ENCODE measurements at regions not wholly inside any gene's neighbourhood (a gene's known extent, or its start where the extent isn't known, plus 50 kb on each side); places are given as distances from the start of the nearest gene placed in this dataset.

DNA sequence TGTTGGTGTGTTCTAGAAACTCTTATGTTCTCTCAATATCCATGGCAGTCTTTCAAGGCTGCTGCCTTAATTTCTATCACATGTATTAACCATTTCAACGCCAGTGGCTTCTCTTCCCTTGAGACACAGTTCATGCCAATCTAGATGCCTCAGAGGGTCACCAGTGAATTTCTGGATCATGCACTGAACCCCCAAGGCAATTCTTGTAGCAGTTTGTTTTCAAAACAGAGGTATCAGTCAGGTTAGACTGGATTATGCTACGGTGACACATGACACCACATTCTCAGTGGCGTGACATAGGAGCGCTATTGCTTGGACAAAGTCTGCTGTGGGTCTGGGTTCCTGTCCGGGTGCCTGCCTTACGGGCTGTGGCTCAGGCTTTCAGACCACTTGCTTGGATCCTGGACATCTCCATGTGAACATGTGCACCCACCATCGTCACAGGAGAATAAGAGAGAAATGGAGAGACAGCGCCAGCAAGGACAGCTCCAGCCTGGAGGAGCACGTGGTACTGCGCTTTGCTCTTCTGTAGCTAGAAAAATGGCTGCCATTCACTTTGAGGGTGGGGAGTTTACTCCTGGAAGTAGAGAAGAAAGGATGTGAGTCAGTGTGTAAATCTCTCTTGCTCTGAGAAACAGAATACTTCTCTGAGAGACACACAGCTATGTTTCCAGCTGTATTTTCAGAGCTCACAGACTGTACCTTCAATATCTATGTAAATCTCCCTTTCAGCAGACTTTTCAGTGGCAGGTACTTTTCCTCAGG lies 329.3 kb upstream of the ADCY2 start:
- Histone ChIP-seq H3K9me3 (ENCODE audit: control insufficient read depth in 2 of 2, insufficient read depth in 1 of 2, low read length in 1 of 2) (no peaks in the 10 kb centered on the region), H3K27ac (ENCODE audit: low read depth in 1 of 2, low read length in 1 of 2) (no peak overlapping the region), H3K36me3 (ENCODE audit: control insufficient read depth in 2 of 2, insufficient read depth in 2 of 2, low read length in 1 of 2) (no peaks in the 10 kb centered on the region), H3K4me1 (ENCODE audit: control insufficient read depth in 2 of 2, insufficient read depth in 2 of 2, low read length in 2 of 2) (no peaks in the 10 kb centered on the region), H3K27me3 (ENCODE audit: control insufficient read depth in 2 of 2, insufficient read depth in 1 of 2, low read length in 1 of 2) (no peaks in the 10 kb centered on the region), H3K4me3 (ENCODE audit: low read length in 2 of 2) (no peak overlapping the region)
- no peak for DNase-seq (ENCODE audit: low read depth in 6 of 9, low spot score in 9 of 9)
- WGBS: 94% methylated on average over 10 of the region's 10 CpGs

DNA sequence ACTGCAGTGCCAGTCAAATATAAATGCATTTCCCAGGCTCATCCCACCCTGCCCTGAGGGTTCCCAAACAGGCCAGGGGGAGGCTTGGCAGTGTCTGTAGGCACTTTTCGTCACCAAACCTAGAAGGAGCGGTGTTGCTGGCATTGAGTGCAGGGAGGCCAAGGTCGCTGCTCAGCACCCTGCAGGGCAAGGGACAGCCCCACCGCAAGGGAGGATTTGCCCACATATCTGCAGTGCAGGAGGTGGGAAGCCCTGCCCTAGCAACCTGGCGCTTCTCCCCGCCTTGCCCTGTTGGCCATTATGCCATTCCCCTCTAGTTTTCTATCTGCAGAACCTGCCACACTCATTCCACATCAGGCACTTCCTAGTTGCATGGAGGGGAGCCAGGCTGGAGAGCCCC lies 327.8 kb upstream of the ADCY2 start:
- Histone ChIP-seq H3K9me3 (ENCODE audit: control insufficient read depth in 2 of 2, insufficient read depth in 1 of 2, low read length in 1 of 2) (no peaks in the 10 kb centered on the region), H3K36me3 (ENCODE audit: control insufficient read depth in 2 of 2, insufficient read depth in 2 of 2, low read length in 1 of 2) (no peaks in the 10 kb centered on the region), H3K4me3 (ENCODE audit: low read length in 2 of 2) (no peak overlapping the region), H3K27ac (ENCODE audit: low read depth in 1 of 2, low read length in 1 of 2) (no peak overlapping the region), H3K4me1 (ENCODE audit: control insufficient read depth in 2 of 2, insufficient read depth in 2 of 2, low read length in 2 of 2) (no peaks in the 10 kb centered on the region), H3K27me3 (ENCODE audit: control insufficient read depth in 2 of 2, insufficient read depth in 1 of 2, low read length in 1 of 2) (no peaks in the 10 kb centered on the region)
- DNase-seq (ENCODE audit: low read depth in 6 of 9, low spot score in 9 of 9): no peak
- 94% methylated on average over 6 of the region's 6 CpGs for WGBS

- Histone ChIP-seq H3K4me3 (ENCODE audit: low read length in 2 of 2) (no peak overlapping the region), H3K27me3 (ENCODE audit: control insufficient read depth in 2 of 2, insufficient read depth in 1 of 2, low read length in 1 of 2) (no peaks in the 10 kb centered on the region), H3K9me3 (ENCODE audit: control insufficient read depth in 2 of 2, insufficient read depth in 1 of 2, low read length in 1 of 2) (no peaks in the 10 kb centered on the region), H3K4me1 (ENCODE audit: control insufficient read depth in 2 of 2, insufficient read depth in 2 of 2, low read length in 2 of 2) (no peaks in the 10 kb centered on the region), H3K27ac (ENCODE audit: low read depth in 1 of 2, low read length in 1 of 2) (no peak overlapping the region), H3K36me3 (ENCODE audit: control insufficient read depth in 2 of 2, insufficient read depth in 2 of 2, low read length in 1 of 2) (no peaks in the 10 kb centered on the region)
- DNase-seq (ENCODE audit: low read depth in 6 of 9, low spot score in 9 of 9): no peak
- WGBS: 94% methylated on average over 5 of the region's 5 CpGs
Measured at GRCh38 chr5:7068899-7069298, 327.0 kb upstream of the ADCY2 start.

GRCh38 chr5:7072188-7072587 lies 323.8 kb upstream of the ADCY2 start:
- DNase-seq (ENCODE audit: low read depth in 6 of 9, low spot score in 9 of 9): no peak
- Histone ChIP-seq H3K27ac (ENCODE audit: low read depth in 1 of 2, low read length in 1 of 2) (no peak overlapping the region), H3K9me3 (ENCODE audit: control insufficient read depth in 2 of 2, insufficient read depth in 1 of 2, low read length in 1 of 2) (no peaks in the 10 kb centered on the region), H3K4me3 (ENCODE audit: low read length in 2 of 2) (no peak overlapping the region), H3K4me1 (ENCODE audit: control insufficient read depth in 2 of 2, insufficient read depth in 2 of 2, low read length in 2 of 2) (no peaks in the 10 kb centered on the region), H3K36me3 (ENCODE audit: control insufficient read depth in 2 of 2, insufficient read depth in 2 of 2, low read length in 1 of 2) (no peaks in the 10 kb centered on the region), H3K27me3 (ENCODE audit: control insufficient read depth in 2 of 2, insufficient read depth in 1 of 2, low read length in 1 of 2) (no peaks in the 10 kb centered on the region)
- 65% methylated on average over 4 of the region's 4 CpGs for WGBS

GRCh38 chr5:7073666-7074065 lies 322.3 kb upstream of the ADCY2 start:
- Histone ChIP-seq H3K27ac (ENCODE audit: low read depth in 1 of 2, low read length in 1 of 2) (no peak overlapping the region), H3K36me3 (ENCODE audit: control insufficient read depth in 2 of 2, insufficient read depth in 2 of 2, low read length in 1 of 2) (no peaks in the 10 kb centered on the region), H3K9me3 (ENCODE audit: control insufficient read depth in 2 of 2, insufficient read depth in 1 of 2, low read length in 1 of 2) (no peaks in the 10 kb centered on the region), H3K4me1 (ENCODE audit: control insufficient read depth in 2 of 2, insufficient read depth in 2 of 2, low read length in 2 of 2) (no peaks in the 10 kb centered on the region), H3K4me3 (ENCODE audit: low read length in 2 of 2) (no peak overlapping the region), H3K27me3 (ENCODE audit: control insufficient read depth in 2 of 2, insufficient read depth in 1 of 2, low read length in 1 of 2) (no peaks in the 10 kb centered on the region)
- WGBS: 97% methylated on average over 6 of the region's 6 CpGs
- no peak for DNase-seq (ENCODE audit: low read depth in 6 of 9, low spot score in 9 of 9)

GRCh38 chr5:7074176-7074575 lies 321.8 kb upstream of the ADCY2 start:
- 51% methylated on average over 1 of the region's 1 CpG for WGBS

DNA sequence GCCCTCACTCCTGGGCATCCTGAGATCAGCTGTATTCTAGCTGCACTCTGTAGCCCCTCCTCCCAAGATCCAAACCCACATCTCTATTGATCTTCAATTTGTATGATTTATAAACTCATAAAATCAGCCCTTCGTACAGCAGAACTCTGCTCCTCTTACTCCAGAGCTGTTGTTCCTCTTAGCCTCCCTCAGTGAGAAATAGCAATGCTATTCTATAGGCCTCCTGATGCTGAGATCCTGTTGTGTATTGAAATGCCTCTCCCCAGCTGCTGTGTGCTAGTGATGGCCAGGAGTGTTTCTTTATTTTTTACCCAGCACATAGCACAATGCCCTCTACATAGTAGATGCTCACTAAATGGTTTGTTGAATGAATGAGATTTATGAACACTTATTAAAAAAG lies 320.5 kb upstream of the ADCY2 start:
- Histone ChIP-seq H3K4me3 (ENCODE audit: low read length in 2 of 2) (no peak overlapping the region), H3K9me3 (ENCODE audit: control insufficient read depth in 2 of 2, insufficient read depth in 1 of 2, low read length in 1 of 2) (no peaks in the 10 kb centered on the region), H3K4me1 (ENCODE audit: control insufficient read depth in 2 of 2, insufficient read depth in 2 of 2, low read length in 2 of 2) (no peaks in the 10 kb centered on the region), H3K27ac (ENCODE audit: low read depth in 1 of 2, low read length in 1 of 2) (no peak overlapping the region), H3K27me3 (ENCODE audit: control insufficient read depth in 2 of 2, insufficient read depth in 1 of 2, low read length in 1 of 2) (no peaks in the 10 kb centered on the region), H3K36me3 (ENCODE audit: control insufficient read depth in 2 of 2, insufficient read depth in 2 of 2, low read length in 1 of 2) (no peaks in the 10 kb centered on the region)
- 72% methylated on average over 1 of the region's 1 CpG for WGBS
- DNase-seq (ENCODE audit: low read depth in 6 of 9, low spot score in 9 of 9): no peak

More at GRCh38 chr5:7074176-7074575, 321.8 kb upstream of the ADCY2 start:
- no peak for DNase-seq (ENCODE audit: low read depth in 6 of 9, low spot score in 9 of 9)
- Histone ChIP-seq H3K27me3 (ENCODE audit: control insufficient read depth in 2 of 2, insufficient read depth in 1 of 2, low read length in 1 of 2) (no peaks in the 10 kb centered on the region), H3K4me1 (ENCODE audit: control insufficient read depth in 2 of 2, insufficient read depth in 2 of 2, low read length in 2 of 2) (no peaks in the 10 kb centered on the region), H3K27ac (ENCODE audit: low read depth in 1 of 2, low read length in 1 of 2) (no peak overlapping the region), H3K4me3 (ENCODE audit: low read length in 2 of 2) (no peak overlapping the region), H3K9me3 (ENCODE audit: control insufficient read depth in 2 of 2, insufficient read depth in 1 of 2, low read length in 1 of 2) (no peaks in the 10 kb centered on the region), H3K36me3 (ENCODE audit: control insufficient read depth in 2 of 2, insufficient read depth in 2 of 2, low read length in 1 of 2) (no peaks in the 10 kb centered on the region)

DNA sequence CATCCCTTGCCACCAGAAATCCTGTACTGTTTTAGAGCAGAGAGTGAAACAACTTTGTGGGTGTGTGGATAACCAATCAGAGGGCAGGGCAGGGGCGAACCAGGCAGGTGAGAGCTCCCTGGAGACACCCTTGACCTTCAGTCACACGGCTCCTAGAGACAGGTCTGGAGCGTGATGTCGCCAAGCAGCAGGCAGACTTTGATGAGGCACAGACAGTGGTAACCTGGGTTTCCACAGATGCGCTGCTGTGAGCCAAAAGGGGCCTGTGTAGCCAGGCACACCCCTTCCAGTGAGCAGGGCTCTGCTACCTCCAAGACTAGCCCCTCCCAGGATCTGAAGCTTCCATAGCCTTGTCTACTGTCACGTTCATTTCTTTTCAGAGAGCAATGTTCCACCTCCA lies 317.8 kb upstream of the ADCY2 start:
- 79% methylated on average over 6 of the region's 6 CpGs for WGBS
- no peak for DNase-seq (ENCODE audit: low read depth in 6 of 9, low spot score in 9 of 9)
- H3K27ac ChIP-seq (ENCODE audit: low read depth in 1 of 2, low read length in 1 of 2): no peak overlapping the region

GRCh38 chr5:7078901-7079300 lies 317.0 kb upstream of the ADCY2 start:
- Histone ChIP-seq H3K36me3 (ENCODE audit: control insufficient read depth in 2 of 2, insufficient read depth in 2 of 2, low read length in 1 of 2) (no peaks in the 10 kb centered on the region), H3K27me3 (ENCODE audit: control insufficient read depth in 2 of 2, insufficient read depth in 1 of 2, low read length in 1 of 2) (no peaks in the 10 kb centered on the region), H3K9me3 (ENCODE audit: control insufficient read depth in 2 of 2, insufficient read depth in 1 of 2, low read length in 1 of 2) (no peaks in the 10 kb centered on the region), H3K27ac (ENCODE audit: low read depth in 1 of 2, low read length in 1 of 2) (no peak overlapping the region), H3K4me3 (ENCODE audit: low read length in 2 of 2) (no peak overlapping the region), H3K4me1 (ENCODE audit: control insufficient read depth in 2 of 2, insufficient read depth in 2 of 2, low read length in 2 of 2) (no peaks in the 10 kb centered on the region)
- 63% methylated on average over 9 of the region's 9 CpGs for WGBS
- DNase-seq (ENCODE audit: low read depth in 6 of 9, low spot score in 9 of 9): no peak

More for the DNA sequence above, 317.8 kb upstream of the ADCY2 start:
- no peaks in the 10 kb centered on the region for H3K9me3 ChIP-seq (ENCODE audit: control insufficient read depth in 2 of 2, insufficient read depth in 1 of 2, low read length in 1 of 2)
- H3K27me3 ChIP-seq (ENCODE audit: control insufficient read depth in 2 of 2, insufficient read depth in 1 of 2, low read length in 1 of 2): no peaks in the 10 kb centered on the region
- H3K36me3 ChIP-seq (ENCODE audit: control insufficient read depth in 2 of 2, insufficient read depth in 2 of 2, low read length in 1 of 2): no peaks in the 10 kb centered on the region
- no peaks in the 10 kb centered on the region for H3K4me1 ChIP-seq (ENCODE audit: control insufficient read depth in 2 of 2, insufficient read depth in 2 of 2, low read length in 2 of 2)
- no peak overlapping the region for H3K4me3 ChIP-seq (ENCODE audit: low read length in 2 of 2)
